A549 (cell line): ENCODE measurements at regions not wholly inside any gene's neighbourhood (a gene's known extent, or its start where the extent isn't known, plus 50 kb on each side); places are given as distances from the start of the nearest gene placed in this dataset.

Experiments used
- ATAC-seq, 2 experiments: fragments of 200-7000 bp in 1 of 2; fragments of >200 bp in 1 of 2; cut with Nextera tagmentation in 1 of 2; cut with Tn5 transposase in 1 of 2; 3 replicates each; pipeline versions ENCODE4 v1.8.0 to v1.9.1; 2018 to 2020; ENCODE audit warnings: mild to moderate bottlenecking in 1 of 2, moderate library complexity in 1 of 2
- CTCF ChIA-PET: fragments of 300-600 bp; sonication (Branson Sonifier 250); formaldehyde crosslinking; extraction: SDS; loops from one replicate; lab custom pipeline; 2021; ENCODE audit warnings: antibody characterized with exemption, inconsistent platforms; lab: Yijun Ruan, JAX
- POLR2A ChIA-PET: fragments of 350-600 bp; formaldehyde crosslinking; extraction: SDS; loops from one replicate; lab custom pipeline; 2021; ENCODE audit warnings: antibody characterized with exemption, inconsistent platforms; lab: Yijun Ruan, JAX
- DNase-seq, 2 experiments: peaks; one replicate each; pipeline versions ENCODE4 v3.0.0 to v3.0.0-alpha.2; 2011 to 2016; ENCODE audit warnings: low read depth in 1 of 2, low spot score in 1 of 2
- FAIRE-seq: peaks from 2 replicates; lab custom pipeline; 2011; peaks lifted over from hg19 to GRCh38; lab: Jason Lieb, UNC
- H3K27ac ChIP-seq, 2 experiments: fragments of >200 bp; sonication (Bioruptor Twin); formaldehyde crosslinking; 3 replicates each; pipeline ENCODE4 v1.5.1; 2016 to 2017
- H3K4me1 ChIP-seq: fragments of >200 bp; sonication (Bioruptor Twin); formaldehyde crosslinking; 3 replicates; pipeline ENCODE4 v1.6.1; 2016
- H3K4me2 ChIP-seq: fragments of >200 bp; sonication (Bioruptor Twin); formaldehyde crosslinking; 3 replicates; pipeline ENCODE4 v1.6.1; 2016
- H3K4me3 ChIP-seq: fragments of >200 bp; sonication (Bioruptor Twin); formaldehyde crosslinking; 3 replicates; pipeline ENCODE4 v1.5.1; 2016
- H3K9me3 ChIP-seq: fragments of >200 bp; sonication (Bioruptor Twin); formaldehyde crosslinking; 3 replicates; pipeline ENCODE4 v1.6.1; 2016
- ATOH8 ChIP-seq: fragments of 250-450 bp; sonication (Bioruptor Pico); IDR thresholded peaks from 2 replicates; pipeline ENCODE4 v1.5.0; 2020; ENCODE audit warnings: low read depth, mild to moderate bottlenecking, moderate library complexity
- BCL3 ChIP-seq: fragments of >200 bp; sonication (Bioruptor Twin); formaldehyde crosslinking; IDR thresholded peaks from 3 replicates; pipeline ENCODE4 v1.6.1; 2016
- BHLHE40 ChIP-seq: IDR thresholded peaks from 2 replicates; pipeline ENCODE4 v1.6.1; 2012; ENCODE audit warnings: low read depth, low read length, inconsistent platforms
- CHD2 ChIP-seq: fragments of 150-350 bp; IDR thresholded peaks from 2 replicates; pipeline ENCODE4 v1.6.1; 2014; ENCODE audit warnings: low read length; ENCODE audit not compliant: partially characterized antibody
- CHD4 ChIP-seq: fragments of 200-600 bp; sonication (generic); IDR thresholded peaks from 2 replicates; pipeline ENCODE4 v1.6.1; 2016; ENCODE audit warnings: antibody characterized with exemption, mild to moderate bottlenecking, borderline replicate concordance
- CTCF ChIP-seq: fragments of >200 bp; sonication (Bioruptor Twin); formaldehyde crosslinking; IDR thresholded peaks from 3 replicates; pipeline ENCODE4 v1.5.1; 2016
- EHMT2 ChIP-seq: fragments of 200-600 bp; sonication (generic); IDR thresholded peaks from 2 replicates; pipeline ENCODE4 v1.6.1; 2016; ENCODE audit warnings: antibody characterized with exemption, low read depth, mild to moderate bottlenecking, moderate library complexity
- ELK1 ChIP-seq: fragments of 150-350 bp; IDR thresholded peaks from 2 replicates; pipeline ENCODE4 v1.6.1; 2014; ENCODE audit warnings: low read depth, mild to moderate bottlenecking, low read length
- GATA3 ChIP-seq: IDR thresholded peaks from 2 replicates; pipeline ENCODE4 v1.6.1; 2012; ENCODE audit warnings: borderline replicate concordance
- HMGXB4 ChIP-seq: fragments of 250-450 bp; sonication (Bioruptor Pico); IDR thresholded peaks from 2 replicates; pipeline ENCODE4 v1.5.0; 2021; ENCODE audit warnings: mild to moderate bottlenecking, moderate library complexity, borderline replicate concordance
- JUN ChIP-seq, 2 experiments: fragments of >200 bp; sonication (Bioruptor Twin); formaldehyde crosslinking; IDR thresholded peaks; 2 replicates in 1 of 2; 3 replicates in 1 of 2; pipeline ENCODE4 v1.6.1; 2016 to 2017
- MAFK ChIP-seq: fragments of 450-650 bp; IDR thresholded peaks from 2 replicates; pipeline ENCODE4 v1.6.1; 2014; ENCODE audit not compliant: partially characterized antibody
- MAZ ChIP-seq: fragments of 150-350 bp; IDR thresholded peaks from 2 replicates; pipeline ENCODE4 v1.6.1; 2014; ENCODE audit warnings: antibody characterized with exemption, low read depth, low read length, borderline replicate concordance
- POLR2A ChIP-seq: IDR thresholded peaks from 2 replicates; pipeline ENCODE4 v1.6.1; 2012; ENCODE audit warnings: mild to moderate bottlenecking, low read length
- REST ChIP-seq: fragments of 200-600 bp; sonication (generic); IDR thresholded peaks from 2 replicates; pipeline ENCODE4 v1.6.1; 2016; ENCODE audit warnings: antibody characterized with exemption, mild to moderate bottlenecking, moderate library complexity
- RNF2 ChIP-seq: fragments of 200-600 bp; sonication (generic); IDR thresholded peaks from 2 replicates; pipeline ENCODE4 v1.6.1; 2016; ENCODE audit warnings: low read depth, mild to moderate bottlenecking, antibody characterized with exemption, moderate library complexity, borderline replicate concordance
- WGBS: methylation state at CpG from one replicate; pipeline ENCODE4 v1.1.6; 2017; ENCODE audit errors: missing lambda C conversion rate; 5-methylcytosine and 5-hydroxymethylcytosine counted together

- FAIRE-seq (no peak), ATAC-seq (no peak), DNase-seq (no peak)
- Histone ChIP-seq H3K4me2 (no peak overlapping the region), H3K27ac (no peak overlapping the region), H3K4me3 (no peak overlapping the region), H3K4me1 (no peaks in the 10 kb centered on the region), H3K9me3 (no peaks in the 10 kb centered on the region)
- TF ChIP-seq ATOH8 (no peak), POLR2A (no peak), CTCF (no peak), BHLHE40 (no peak), EHMT2 (no peak)
- CTCF ChIA-PET, result no interaction called here
- POLR2A ChIA-PET, result no interaction called here
- WGBS, result 4% methylated on average over 6 of the region's 6 CpGs
These were observed 581.4 kb upstream of the LMCD1 start for GRCh38 chr3:7920211-7920610.

GRCh38 chr3:7924228-7924627 lies 577.4 kb upstream of the LMCD1 start:
- Histone ChIP-seq H3K4me3 (no peak overlapping the region), H3K4me2 (no peak overlapping the region), H3K27ac (no peak overlapping the region), H3K9me3 (no peaks in the 10 kb centered on the region), H3K4me1 (no peaks in the 10 kb centered on the region)
- WGBS, result 2% methylated on average over 2 of the region's 2 CpGs
- ChIA-PET CTCF (no interaction called here), POLR2A (no interaction called here)
- ATAC-seq (no peak), DNase-seq (no peak), FAIRE-seq (no peak)
- TF ChIP-seq JUN (IDR thresholded peaks at IDR 0.05), result no peak
- no peak for TF ChIP-seq GATA3

- FAIRE-seq, result no peak
- H3K4me2 ChIP-seq, result no peak overlapping the region
- no peaks in the 10 kb centered on the region for H3K4me1 ChIP-seq
- POLR2A ChIA-PET, result no interaction called here
- ATAC-seq, result no peak
- H3K9me3 ChIP-seq, result no peaks in the 10 kb centered on the region
- TF ChIP-seq GATA3, result no peak
- no peak for TF ChIP-seq MAFK
- TF ChIP-seq BCL3, result no peak
- TF ChIP-seq ELK1, result no peak
- TF ChIP-seq RNF2, result no peak
- no peak for TF ChIP-seq HMGXB4 (CRISPR knock-in tag)
- TF ChIP-seq CHD4, result no peak
- no peak for TF ChIP-seq REST
- no peak for TF ChIP-seq MAZ
- no peak for TF ChIP-seq CHD2
- TF ChIP-seq, all 56 proteins: peak for 0
- no peak overlapping the region for H3K4me3 ChIP-seq
- no peak overlapping the region for H3K27ac ChIP-seq
- WGBS, result 0% methylated on average over 1 of the region's 1 CpG
- DNase-seq, result no peak
- CTCF ChIA-PET, result no interaction called here
These were observed 574.6 kb upstream of the LMCD1 start for GRCh38 chr3:7927015-7927414.
